H9 (cell line): ENCODE measurements at regions not wholly inside any gene's neighbourhood (a gene's known extent, or its start where the extent isn't known, plus 50 kb on each side); places are given as distances from the start of the nearest gene placed in this dataset.

Source experiments
- DNase-seq: peaks from one replicate; pipeline ENCODE4 v3.0.0-alpha.2; 2017
- H2AFZ ChIP-seq: one replicate; pipeline ENCODE4 v1.6.1; 2013; ENCODE audit warnings: mild to moderate bottlenecking, low read length, control low read depth, moderate library complexity
- H2AK5ac ChIP-seq: 2 replicates; pipeline ENCODE4 v1.6.1; 2013; ENCODE audit warnings: low read length, control low read depth, mixed read lengths; ENCODE audit not compliant: insufficient read length
- H2BK120ac ChIP-seq: one replicate; pipeline ENCODE4 v1.6.1; 2013; ENCODE audit warnings: low read depth, mild to moderate bottlenecking, low read length, control low read depth, inconsistent platforms; ENCODE audit not compliant: poor library complexity, severe bottlenecking
- H2BK12ac ChIP-seq: 2 replicates; pipeline ENCODE4 v1.6.1; 2013; ENCODE audit warnings: low read length, control low read depth, mixed read lengths, low read depth; ENCODE audit not compliant: insufficient read length
- H2BK15ac ChIP-seq: 2 replicates; pipeline ENCODE4 v1.6.1; 2013; ENCODE audit warnings: low read depth, low read length, control low read depth
- H2BK20ac ChIP-seq: one replicate; pipeline ENCODE4 v1.6.1; 2013; ENCODE audit warnings: low read depth, mild to moderate bottlenecking, low read length, control low read depth, inconsistent platforms; ENCODE audit not compliant: poor library complexity, severe bottlenecking
- H2BK5ac ChIP-seq: 2 replicates; pipeline ENCODE4 v1.6.1; 2013; ENCODE audit warnings: low read length, control low read depth, mixed read lengths; ENCODE audit not compliant: insufficient read length
- H3K14ac ChIP-seq: 2 replicates; pipeline ENCODE4 v1.6.1; 2013; ENCODE audit warnings: low read length, control low read depth; ENCODE audit not compliant: insufficient read depth
- H3K18ac ChIP-seq: 2 replicates; pipeline ENCODE4 v1.6.1; 2013; ENCODE audit warnings: low read depth, mild to moderate bottlenecking, mixed read lengths, low read length, control low read depth; ENCODE audit not compliant: insufficient read length
- H3K23ac ChIP-seq: 2 replicates; pipeline ENCODE4 v1.6.1; 2013; ENCODE audit warnings: low read length, control low read depth, mixed read lengths, low read depth; ENCODE audit not compliant: insufficient read length
- H3K23me2 ChIP-seq: 2 replicates; pipeline ENCODE4 v1.6.1; 2013; ENCODE audit warnings: low read depth, mild to moderate bottlenecking, mixed read lengths, low read length, control low read depth; ENCODE audit not compliant: insufficient read length, poor library complexity, severe bottlenecking
- H3K27ac ChIP-seq: 2 replicates; pipeline ENCODE4 v1.5.1; 2013; ENCODE audit warnings: low read length, control low read depth, mixed read lengths, low read depth; ENCODE audit not compliant: insufficient read length
- H3K27me3 ChIP-seq: 2 replicates; pipeline ENCODE4 v1.6.1; 2013; ENCODE audit warnings: low read length, control low read depth, inconsistent platforms; ENCODE audit not compliant: insufficient read depth
- H3K4ac ChIP-seq: 2 replicates; pipeline ENCODE4 v1.6.1; 2013; ENCODE audit warnings: low read depth, mild to moderate bottlenecking, control low read depth, inconsistent platforms, low read length, moderate library complexity
- H3K4me1 ChIP-seq: 2 replicates; pipeline ENCODE4 v1.6.1; 2013; ENCODE audit warnings: low read length, control low read depth, inconsistent platforms; ENCODE audit not compliant: insufficient read depth
- H3K4me2 ChIP-seq: 2 replicates; pipeline ENCODE4 v1.6.1; 2013; ENCODE audit warnings: low read length, control low read depth, mixed read lengths; ENCODE audit not compliant: insufficient read length, insufficient read depth
- H3K56ac ChIP-seq: 2 replicates; pipeline ENCODE4 v1.6.1; 2013; ENCODE audit warnings: low read depth, mild to moderate bottlenecking, mixed read lengths, low read length, control low read depth; ENCODE audit not compliant: insufficient read length
- H3K79me1 ChIP-seq: 2 replicates; pipeline ENCODE4 v1.6.1; 2013; ENCODE audit warnings: low read depth, mild to moderate bottlenecking, moderate library complexity, low read length, control low read depth, inconsistent platforms; ENCODE audit not compliant: insufficient read depth, poor library complexity, severe bottlenecking
- H3K79me2 ChIP-seq: 2 replicates; pipeline ENCODE4 v1.6.1; 2013; ENCODE audit warnings: low read length, control low read depth, inconsistent platforms; ENCODE audit not compliant: insufficient read depth
- H3K9ac ChIP-seq: 2 replicates; pipeline ENCODE4 v1.6.1; 2013; ENCODE audit warnings: low read length, control low read depth, mixed read lengths; ENCODE audit not compliant: insufficient read length; ENCODE audit errors: extremely low read depth
- H3K9me3 ChIP-seq: one replicate; pipeline ENCODE4 v1.6.1; 2013; ENCODE audit warnings: low read depth, low read length, inconsistent platforms; ENCODE audit not compliant: control insufficient read depth
- H3T11ph ChIP-seq: one replicate; pipeline ENCODE4 v1.6.1; 2013; ENCODE audit warnings: mild to moderate bottlenecking, low read length, control low read depth, inconsistent platforms
- H4K20me1 ChIP-seq: one replicate; pipeline ENCODE4 v1.6.1; 2013; ENCODE audit not compliant: control insufficient read depth, insufficient read length, insufficient read depth
- H4K5ac ChIP-seq: 2 replicates; pipeline ENCODE4 v1.6.1; 2013; ENCODE audit warnings: low read depth, mild to moderate bottlenecking, mixed read lengths, low read length, control low read depth; ENCODE audit not compliant: insufficient read length
- H4K8ac ChIP-seq: replicated peaks from 2 replicates; pipeline ENCODE4 v1.6.1; 2013; ENCODE audit warnings: low read length, control low read depth, mixed read lengths, low read depth; ENCODE audit not compliant: insufficient read length
- H4K91ac ChIP-seq: 2 replicates; pipeline ENCODE4 v1.6.1; 2013; ENCODE audit warnings: low read depth, mild to moderate bottlenecking, moderate library complexity, mixed read lengths, low read length, control low read depth; ENCODE audit not compliant: insufficient read length
- H3K27ac Mint-ChIP-seq, 3 experiments: 2 replicates in 2 of 3; 3 replicates in 1 of 3; pipeline ENCODE4 v1.8.0; 2020 to 2021; ENCODE audit warnings: mixed read lengths in 3 of 3, mild to moderate bottlenecking in 1 of 3, moderate library complexity in 1 of 3
- H3K27me3 Mint-ChIP-seq: 2 replicates; pipeline ENCODE4 v1.8.0; 2021; ENCODE audit warnings: low read depth, mild to moderate bottlenecking, moderate library complexity, mixed read lengths
- H3K36me3 Mint-ChIP-seq, 3 experiments: 2 replicates in 2 of 3; 3 replicates in 1 of 3; pipeline ENCODE4 v1.8.0; 2020 to 2021; ENCODE audit warnings: low read depth in 3 of 3, mixed read lengths in 3 of 3; ENCODE audit not compliant: insufficient read depth in 1 of 3
- H3K4me1 Mint-ChIP-seq, 2 experiments: 2 replicates each; pipeline ENCODE4 v1.8.0; 2020; ENCODE audit warnings: mixed read lengths in 2 of 2
- H3K4me3 Mint-ChIP-seq, 2 experiments: 2 replicates in 1 of 2; 3 replicates in 1 of 2; pipeline ENCODE4 v1.8.0; 2020 to 2021; ENCODE audit warnings: mild to moderate bottlenecking in 2 of 2, mixed read lengths in 2 of 2, moderate library complexity in 1 of 2
- H3K9me3 Mint-ChIP-seq, 2 experiments: 2 replicates in 1 of 2; 3 replicates in 1 of 2; pipeline ENCODE4 v1.8.0; 2020; ENCODE audit warnings: mild to moderate bottlenecking in 2 of 2, mixed read lengths in 2 of 2, moderate library complexity in 1 of 2
- CTCF ChIP-seq: fragments of 200-600 bp; sonication (generic); conservative IDR thresholded peaks from 3 replicates; pipeline ENCODE4 v1.8.0; 2021; ENCODE audit warnings: antibody characterized with exemption, mild to moderate bottlenecking
- WGBS: extraction: QIAGEN DNeasy Blood & Tissue Kit; methylation state at CpG from one replicate; pipeline ENCODE4 v1.1.7; 2013; ENCODE audit warnings: missing lambda C conversion rate, low lambda C conversion rate, mixed read lengths; ENCODE audit not compliant: insufficient read length; ENCODE audit errors: extremely low coverage; 5-methylcytosine and 5-hydroxymethylcytosine counted together

GRCh38 chr3:27010834-27011233, 358.3 kb downstream of the NEK10 start:
- Mint-ChIP-seq H3K4me1 (peaks cover 0 to 2% of the 10 kb centered on the region in 2 experiments; a peak in 1 of 4 replicates), H3K27ac (no peak overlapping the region), H3K27me3 (no peaks in the 10 kb centered on the region), H3K4me3 (no peak overlapping the region), H3K36me3 (peaks cover 0 to 5% (median 0%) of the 10 kb centered on the region in 3 experiments; a peak in 3 of 7 replicates), H3K9me3 (peaks cover 0 to 4% of the 10 kb centered on the region in 2 experiments; a peak in 2 of 5 replicates)
- H4K5ac ChIP-seq, result no peak overlapping the region
- H2AFZ ChIP-seq, result no peak overlapping the region
- no peaks in the 10 kb centered on the region for H3K27me3 ChIP-seq
- no peak overlapping the region for H3K27ac ChIP-seq
- no peak overlapping the region for H2BK120ac ChIP-seq
- H3T11ph ChIP-seq, result no peak overlapping the region
- H3K56ac ChIP-seq, result no peak overlapping the region
- no peak overlapping the region for H3K4me2 ChIP-seq
- no peak overlapping the region for H2BK15ac ChIP-seq
- H4K91ac ChIP-seq, result no peak overlapping the region
- H4K8ac ChIP-seq, result no peak overlapping the region
- H2BK20ac ChIP-seq, result no peak overlapping the region
- no peak overlapping the region for H3K23ac ChIP-seq
- H3K9ac ChIP-seq, result no peak overlapping the region
- no peak overlapping the region for H3K14ac ChIP-seq
- no peaks in the 10 kb centered on the region for H4K20me1 ChIP-seq
- no peaks in the 10 kb centered on the region for H3K79me1 ChIP-seq
- H2BK5ac ChIP-seq, result no peak overlapping the region
- H3K4ac ChIP-seq, result no peak overlapping the region
- no peaks in the 10 kb centered on the region for H3K9me3 ChIP-seq
- TF ChIP-seq CTCF, result no peak
- no peaks in the 10 kb centered on the region for H3K4me1 ChIP-seq
- no peak for DNase-seq
- no peak overlapping the region for H2BK12ac ChIP-seq
- WGBS, result no CpG with 5 or more reads among the region's 1 CpG
- no peak overlapping the region for H2AK5ac ChIP-seq
- H3K79me2 ChIP-seq, result no peaks in the 10 kb centered on the region
- H3K23me2 ChIP-seq, result no peaks in the 10 kb centered on the region
- no peak overlapping the region for H3K18ac ChIP-seq
